Esophagus squamous epithelium (tissue), 4 donors: ENCODE measurements at regions not wholly inside any gene's neighbourhood (a gene's known extent, or its start where the extent isn't known, plus 50 kb on each side); places are given as distances from the start of the nearest gene placed in this dataset.

Experiments
- POLR2A ChIP-seq, 4 donors: fragments of 450-650 bp; IDR thresholded peaks; one replicate each; pipeline ENCODE4 v1.6.1; 2017; ENCODE audit warnings: antibody characterized with exemption in 4 of 4, mild to moderate bottlenecking in 4 of 4, moderate library complexity in 3 of 4
- TF ChIP-seq, protein P1 (sequence below), 6 experiments: fragments of 450-650 bp in 4 of 6; fragments of 200-600 bp in 2 of 6; sonication (generic) in 2 of 6; IDR thresholded peaks; one replicate each; pipeline ENCODE4 v1.5.1; 2016 to 2019; ENCODE audit warnings: antibody characterized with exemption in 6 of 6, mild to moderate bottlenecking in 4 of 6, moderate library complexity in 4 of 6

GRCh38 chr2:142502402-142502801, 371.6 kb upstream of the LRP1B start:
- TF ChIP-seq POLR2A (IDR thresholded peaks at IDR 0.05): no peak
- TF ChIP-seq, protein P1, sequence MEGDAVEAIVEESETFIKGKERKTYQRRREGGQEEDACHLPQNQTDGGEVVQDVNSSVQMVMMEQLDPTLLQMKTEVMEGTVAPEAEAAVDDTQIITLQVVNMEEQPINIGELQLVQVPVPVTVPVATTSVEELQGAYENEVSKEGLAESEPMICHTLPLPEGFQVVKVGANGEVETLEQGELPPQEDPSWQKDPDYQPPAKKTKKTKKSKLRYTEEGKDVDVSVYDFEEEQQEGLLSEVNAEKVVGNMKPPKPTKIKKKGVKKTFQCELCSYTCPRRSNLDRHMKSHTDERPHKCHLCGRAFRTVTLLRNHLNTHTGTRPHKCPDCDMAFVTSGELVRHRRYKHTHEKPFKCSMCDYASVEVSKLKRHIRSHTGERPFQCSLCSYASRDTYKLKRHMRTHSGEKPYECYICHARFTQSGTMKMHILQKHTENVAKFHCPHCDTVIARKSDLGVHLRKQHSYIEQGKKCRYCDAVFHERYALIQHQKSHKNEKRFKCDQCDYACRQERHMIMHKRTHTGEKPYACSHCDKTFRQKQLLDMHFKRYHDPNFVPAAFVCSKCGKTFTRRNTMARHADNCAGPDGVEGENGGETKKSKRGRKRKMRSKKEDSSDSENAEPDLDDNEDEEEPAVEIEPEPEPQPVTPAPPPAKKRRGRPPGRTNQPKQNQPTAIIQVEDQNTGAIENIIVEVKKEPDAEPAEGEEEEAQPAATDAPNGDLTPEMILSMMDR (IDR thresholded peaks at IDR 0.05): no peak
